IPS-15b (cell line): ENCODE measurements at regions not wholly inside any gene's neighbourhood (a gene's known extent, or its start where the extent isn't known, plus 50 kb on each side); places are given as distances from the start of the nearest gene placed in this dataset.

Experiments
- H3K27me3 ChIP-seq: one replicate; pipeline ENCODE4 v1.6.1; 2013; ENCODE audit warnings: low read length; ENCODE audit not compliant: control insufficient read depth, insufficient read depth
- H3K36me3 ChIP-seq: one replicate; pipeline ENCODE4 v1.6.1; 2013; ENCODE audit warnings: low read length; ENCODE audit not compliant: control insufficient read depth, insufficient read depth
- H3K4me1 ChIP-seq: one replicate; pipeline ENCODE4 v1.6.1; 2013; ENCODE audit warnings: mild to moderate bottlenecking, low read length; ENCODE audit not compliant: control insufficient read depth, insufficient read depth
- H3K4me3 ChIP-seq: one replicate; pipeline ENCODE4 v1.5.1; 2013; ENCODE audit warnings: low read depth, low read length
- H3K9ac ChIP-seq: one replicate; pipeline ENCODE4 v1.6.1; 2013; ENCODE audit warnings: low read depth, mild to moderate bottlenecking, low read length
- H3K9me3 ChIP-seq: one replicate; pipeline ENCODE4 v1.6.1; 2013; ENCODE audit warnings: mild to moderate bottlenecking, low read length; ENCODE audit not compliant: control insufficient read depth, insufficient read depth

DNA sequence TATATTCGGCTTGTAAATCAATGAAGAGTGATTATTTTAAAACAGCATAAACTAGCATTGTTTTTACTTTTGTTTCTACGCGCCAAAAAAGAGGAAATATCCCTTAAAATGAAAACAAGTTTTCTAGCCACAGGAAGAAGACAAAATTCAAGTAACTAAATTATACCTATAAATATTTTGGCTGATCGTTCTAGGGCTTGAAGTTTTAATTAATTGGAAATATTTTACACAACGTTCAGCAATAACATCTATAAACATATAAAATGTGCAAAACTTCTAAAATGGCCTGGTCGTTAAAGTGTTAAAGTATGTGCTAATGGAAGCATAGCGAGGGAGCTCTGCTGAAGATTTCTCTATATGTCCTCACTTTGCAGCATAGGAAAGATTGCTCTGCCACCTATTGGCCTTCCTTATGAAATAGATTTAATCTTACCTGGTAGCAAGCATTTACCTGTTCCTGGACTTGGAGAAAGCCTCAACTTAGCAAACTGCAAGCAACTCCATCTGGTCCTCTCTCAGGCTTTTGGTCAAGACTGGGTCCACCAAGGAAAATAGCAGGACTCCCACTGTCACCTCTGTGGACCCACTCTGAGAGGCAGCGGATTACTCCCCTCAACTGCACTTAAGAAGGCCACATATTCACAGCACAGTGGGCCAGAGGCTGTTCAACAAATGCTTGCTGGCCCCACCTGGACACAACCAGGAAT, 351.3 kb upstream of the RUNX1 start:
- no peak overlapping the region for H3K4me3 ChIP-seq
- H3K27me3 ChIP-seq = no peaks in the 10 kb centered on the region
- H3K9ac ChIP-seq = no peak overlapping the region
- no peaks in the 10 kb centered on the region for H3K36me3 ChIP-seq
- H3K4me1 ChIP-seq = peaks cover 3% of the 10 kb centered on the region
- no peaks in the 10 kb centered on the region for H3K9me3 ChIP-seq

DNA sequence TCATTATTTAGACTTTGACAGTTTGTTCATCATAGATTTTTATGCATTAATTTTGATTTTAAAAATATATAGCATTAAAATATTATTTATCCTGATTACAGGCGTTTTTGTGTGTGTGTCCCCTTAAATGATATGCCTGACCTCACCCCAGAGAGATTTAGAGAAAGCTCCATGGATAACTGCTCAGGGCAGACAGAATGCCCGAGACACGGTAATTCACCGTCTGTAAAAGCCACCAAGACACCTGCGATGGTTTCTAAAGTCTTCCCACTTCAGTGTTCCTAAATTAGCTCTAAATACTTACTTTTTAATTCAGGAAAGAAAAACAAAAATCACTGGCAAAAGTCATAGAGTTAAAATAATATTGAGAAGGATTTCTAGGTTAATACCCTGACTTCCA, 350.6 kb upstream of the RUNX1 start:
- Histone ChIP-seq H3K4me3 (no peak overlapping the region), H3K27me3 (no peaks in the 10 kb centered on the region), H3K9me3 (no peaks in the 10 kb centered on the region), H3K9ac (no peak overlapping the region), H3K4me1 (peaks cover 3% of the 10 kb centered on the region), H3K36me3 (no peaks in the 10 kb centered on the region)

DNA sequence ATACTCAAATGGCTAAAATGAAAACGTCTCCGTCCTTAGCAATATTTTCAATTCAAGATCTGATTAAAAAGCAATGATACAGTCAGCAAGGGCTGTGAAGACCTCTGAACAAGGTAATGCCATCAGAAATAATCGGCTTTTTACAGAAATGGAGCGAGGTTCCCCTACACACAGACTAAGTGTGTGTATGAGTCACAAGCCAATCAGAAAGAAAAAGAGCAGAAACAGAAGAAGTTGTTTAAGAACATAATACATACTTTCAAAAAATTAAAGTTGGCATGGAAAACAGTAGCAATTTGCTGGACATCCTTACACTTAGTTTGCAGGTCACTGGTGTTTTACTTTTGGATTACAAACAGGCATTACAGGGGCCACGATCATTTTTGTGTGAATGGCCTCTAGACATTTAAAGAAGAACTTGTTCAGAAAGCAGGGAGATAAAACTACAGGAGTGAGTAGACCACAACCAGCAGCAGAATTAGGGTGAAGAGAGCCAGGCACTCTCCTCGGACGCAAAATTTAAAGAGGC, 350.0 kb upstream of the RUNX1 start:
- H3K4me3 ChIP-seq = no peak overlapping the region
- H3K9ac ChIP-seq = no peak overlapping the region
- no peaks in the 10 kb centered on the region for H3K27me3 ChIP-seq
- peaks cover 3% of the 10 kb centered on the region for H3K4me1 ChIP-seq
- H3K36me3 ChIP-seq = no peaks in the 10 kb centered on the region
- no peaks in the 10 kb centered on the region for H3K9me3 ChIP-seq

DNA sequence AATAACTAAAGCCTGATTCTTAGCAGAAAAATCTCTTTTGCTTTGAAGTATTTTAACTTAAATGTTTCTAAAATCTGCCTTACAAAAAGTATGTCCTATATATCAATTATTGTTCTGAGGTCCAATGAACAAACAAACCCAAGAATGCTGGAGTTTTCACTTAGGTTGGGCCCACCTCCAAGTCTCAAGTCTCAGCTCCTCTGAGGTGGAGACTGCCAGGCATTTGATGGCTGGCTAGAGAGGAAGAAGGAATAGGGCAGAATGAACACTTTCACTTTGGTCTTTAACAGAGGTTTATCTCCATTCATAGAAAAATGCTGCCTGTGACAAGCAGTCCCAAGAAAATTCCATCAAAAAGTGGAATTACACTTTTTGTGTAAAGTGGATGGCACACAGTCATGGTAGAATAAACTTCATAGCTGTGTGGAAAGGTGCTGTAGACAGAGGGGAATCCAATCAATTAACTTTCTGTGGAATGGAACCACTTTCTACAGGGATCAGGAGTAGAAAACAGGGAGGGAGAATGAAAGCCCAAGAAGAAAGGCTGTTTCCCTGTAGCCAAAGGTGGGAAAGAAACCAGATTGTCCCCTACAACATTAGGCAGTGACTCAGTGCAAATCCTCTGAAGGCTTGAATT, 349.4 kb upstream of the RUNX1 start:
- Histone ChIP-seq H3K9ac (no peak overlapping the region), H3K27me3 (no peaks in the 10 kb centered on the region), H3K36me3 (no peaks in the 10 kb centered on the region), H3K4me3 (no peak overlapping the region), H3K9me3 (no peaks in the 10 kb centered on the region), H3K4me1 (peaks cover 3% of the 10 kb centered on the region)

- H3K4me1 ChIP-seq = peaks cover 3% of the 10 kb centered on the region
- H3K9me3 ChIP-seq = no peaks in the 10 kb centered on the region
- H3K9ac ChIP-seq = no peak overlapping the region
- H3K27me3 ChIP-seq = no peaks in the 10 kb centered on the region
- H3K36me3 ChIP-seq = no peaks in the 10 kb centered on the region
- H3K4me3 ChIP-seq = no peak overlapping the region
Measured at GRCh38 chr21:35397781-35398180, 348.7 kb upstream of the RUNX1 start.

DNA sequence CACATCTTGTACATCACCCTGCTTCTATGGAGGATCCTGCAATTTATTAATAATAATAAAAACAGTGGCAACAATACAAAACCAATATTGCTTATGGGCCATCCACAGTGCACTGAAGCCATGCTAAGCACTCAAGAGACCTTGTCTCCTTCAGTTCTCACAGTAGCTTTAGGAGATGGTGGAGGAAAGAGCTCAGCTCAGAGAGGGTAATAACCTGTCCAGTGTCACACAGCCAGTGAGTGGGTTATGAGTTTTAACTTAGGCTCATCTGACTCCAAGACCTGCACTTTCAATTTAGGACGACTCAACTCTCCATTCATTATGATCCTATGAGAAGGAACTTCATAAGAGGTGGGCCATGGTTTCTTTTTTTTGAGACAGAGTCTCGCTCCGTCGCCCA, 347.6 kb upstream of the RUNX1 start:
- H3K9ac ChIP-seq = no peak overlapping the region
- no peak overlapping the region for H3K4me3 ChIP-seq
- H3K36me3 ChIP-seq = no peaks in the 10 kb centered on the region
- H3K4me1 ChIP-seq = peaks cover 3% of the 10 kb centered on the region
- H3K9me3 ChIP-seq = no peaks in the 10 kb centered on the region
- H3K27me3 ChIP-seq = no peaks in the 10 kb centered on the region

DNA sequence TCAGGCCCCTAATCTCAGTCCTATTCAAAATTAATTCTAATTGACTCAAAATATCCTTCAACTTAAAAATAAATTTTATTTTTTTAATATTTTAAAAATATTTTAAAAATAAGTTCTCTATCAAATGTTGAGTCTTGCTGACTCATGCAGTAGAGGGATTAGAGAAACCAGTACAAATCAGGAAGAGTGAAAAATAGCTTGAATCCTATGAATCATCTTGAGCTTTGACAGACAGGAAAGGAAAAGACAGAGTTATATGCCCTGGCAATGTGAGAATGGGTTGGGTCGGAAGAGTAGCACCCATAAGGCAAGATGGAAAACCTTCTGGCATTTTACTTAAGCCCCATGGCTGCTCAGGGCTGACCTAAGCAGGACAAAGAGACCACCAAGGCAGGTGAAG, 346.6 kb upstream of the RUNX1 start:
- Histone ChIP-seq H3K36me3 (no peaks in the 10 kb centered on the region), H3K4me1 (peaks cover 2% of the 10 kb centered on the region), H3K27me3 (no peaks in the 10 kb centered on the region), H3K9ac (no peak overlapping the region), H3K4me3 (no peak overlapping the region), H3K9me3 (no peaks in the 10 kb centered on the region)

DNA sequence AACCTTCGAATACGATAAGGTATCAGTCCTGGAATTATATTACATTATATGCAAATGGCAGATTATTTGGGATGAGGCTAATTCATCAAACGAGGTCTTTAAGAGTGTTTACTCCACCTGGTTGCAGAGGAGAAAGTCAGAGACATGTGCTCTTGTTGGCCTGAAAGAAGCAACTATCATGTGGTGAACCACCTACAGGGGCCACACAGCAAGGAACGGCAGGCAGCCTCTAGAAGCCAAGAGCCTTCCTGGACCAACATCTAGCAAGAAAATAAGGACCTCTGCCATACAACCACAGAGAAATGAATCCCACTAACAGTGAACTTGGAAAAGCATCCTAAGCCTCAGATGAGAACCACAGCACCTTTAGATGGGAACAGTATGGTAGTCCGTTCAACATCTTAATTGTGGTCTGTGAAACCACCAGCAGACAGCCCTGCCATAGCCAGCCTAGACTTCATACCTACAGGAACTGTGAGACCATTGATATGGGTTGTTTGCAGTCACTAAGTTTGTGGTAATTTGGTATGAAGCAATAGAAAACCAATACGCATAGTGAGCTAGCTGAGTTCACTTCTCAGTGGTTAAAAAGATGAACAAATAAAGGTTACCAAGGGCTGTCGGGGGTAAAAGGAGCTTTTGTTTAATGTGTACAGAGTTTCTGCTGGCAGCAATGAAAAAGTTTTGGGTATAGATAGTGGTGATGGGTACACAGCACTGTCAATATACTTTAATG, 345.7 kb upstream of the RUNX1 start:
- H3K9me3 ChIP-seq = no peaks in the 10 kb centered on the region
- H3K4me3 ChIP-seq = no peak overlapping the region
- no peaks in the 10 kb centered on the region for H3K36me3 ChIP-seq
- H3K27me3 ChIP-seq = no peaks in the 10 kb centered on the region
- no peaks in the 10 kb centered on the region for H3K4me1 ChIP-seq
- no peak overlapping the region for H3K9ac ChIP-seq

GRCh38 chr21:35394049-35394448, 344.9 kb upstream of the RUNX1 start:
- no peaks in the 10 kb centered on the region for H3K4me1 ChIP-seq
- H3K36me3 ChIP-seq = no peaks in the 10 kb centered on the region
- no peaks in the 10 kb centered on the region for H3K27me3 ChIP-seq
- no peak overlapping the region for H3K9ac ChIP-seq
- no peaks in the 10 kb centered on the region for H3K9me3 ChIP-seq
- H3K4me3 ChIP-seq = no peak overlapping the region

GRCh38 chr21:35390013-35390776, 341.1 kb upstream of the RUNX1 start:
- no peaks in the 10 kb centered on the region for H3K4me1 ChIP-seq
- H3K4me3 ChIP-seq = no peak overlapping the region
- H3K9me3 ChIP-seq = no peaks in the 10 kb centered on the region
- no peaks in the 10 kb centered on the region for H3K27me3 ChIP-seq
- no peaks in the 10 kb centered on the region for H3K36me3 ChIP-seq
- H3K9ac ChIP-seq = no peak overlapping the region

GRCh38 chr21:35386491-35387079, 337.5 kb upstream of the RUNX1 start:
- H3K4me3 ChIP-seq = no peak overlapping the region
- H3K9ac ChIP-seq = no peak overlapping the region
- no peaks in the 10 kb centered on the region for H3K36me3 ChIP-seq
- H3K9me3 ChIP-seq = no peaks in the 10 kb centered on the region
- H3K4me1 ChIP-seq = no peaks in the 10 kb centered on the region
- no peaks in the 10 kb centered on the region for H3K27me3 ChIP-seq
